ENCODE measurements at regions not wholly inside any gene's neighbourhood (a gene's known extent, or its start where the extent isn't known, plus 50 kb on each side); places are given as distances from the start of the nearest gene placed in this dataset.

- TF ChIP-seq CTCF (conservative IDR thresholded peaks at IDR 0.05; ENCODE audit: low read length) (no peak), EZH2phosphoT487 (IDR thresholded peaks at IDR 0.05; ENCODE audit: borderline replicate concordance, low read depth, low read length) (no peak)
These were observed 92.8 kb downstream of the DIO3 start for GRCh38 chr14:101654051-101654450.

All from OCI-LY7 (cell line).